PFSK-1 (cell line): ENCODE measurements at regions not wholly inside any gene's neighbourhood (a gene's known extent, or its start where the extent isn't known, plus 50 kb on each side); places are given as distances from the start of the nearest gene placed in this dataset.

Source experiments
- FOXP2 ChIP-seq: optimal IDR thresholded peaks from 2 replicates; pipeline ENCODE3; 2011; ENCODE audit warnings: borderline replicate concordance, control low read depth, inconsistent platforms; ENCODE audit not compliant: insufficient read depth; ENCODE audit errors: extremely low read length, extremely low read depth
- POLR2AphosphoS5 ChIP-seq: IDR thresholded peaks from 2 replicates; pipeline ENCODE4 v1.6.1; 2012; ENCODE audit warnings: low read depth, mild to moderate bottlenecking, control low read depth, low read length, moderate library complexity
- REST ChIP-seq, 2 experiments: IDR thresholded peaks; 2 replicates each; pipeline versions ENCODE4 v1.6.1 to v1.8.0; 2011 to 2012; ENCODE audit warnings: low read depth in 2 of 2, low read length in 2 of 2, control low read depth in 1 of 2, inconsistent platforms in 1 of 2, mild to moderate bottlenecking in 1 of 2, moderate library complexity in 1 of 2; ENCODE audit not compliant: insufficient read depth in 1 of 2
- SIN3A ChIP-seq: IDR thresholded peaks from 2 replicates; pipeline ENCODE4 v1.6.1; 2012; ENCODE audit warnings: mild to moderate bottlenecking, low read length, moderate library complexity, borderline replicate concordance; ENCODE audit not compliant: insufficient read depth

- no peak for TF ChIP-seq SIN3A
- no peak for TF ChIP-seq REST (IDR thresholded peaks at IDR 0.05; ENCODE audit: insufficient read depth in 1 of 2, low read depth in 2 of 2, low read length in 2 of 2)
- TF ChIP-seq POLR2AphosphoS5, result no peak
- no peak for TF ChIP-seq FOXP2
These were observed 509.8 kb downstream of the DIRAS2 start for GRCh38 chr9:90132866-90133265.
